Loucy (cell line): ENCODE measurements at regions not wholly inside any gene's neighbourhood (a gene's known extent, or its start where the extent isn't known, plus 50 kb on each side); places are given as distances from the start of the nearest gene placed in this dataset.

Experiments used
- H2AFZ ChIP-seq: fragments of 200-600 bp; sonication (generic); 2 replicates; pipeline ENCODE4 v1.6.0; 2016; ENCODE audit warnings: antibody characterized with exemption, mild to moderate bottlenecking, low read length, moderate library complexity
- H3F3A ChIP-seq: fragments of 200-600 bp; 2 replicates; pipeline ENCODE4 v1.6.0; 2016; ENCODE audit warnings: antibody characterized with exemption, low read depth, mild to moderate bottlenecking
- H3K27me3 ChIP-seq: fragments of 200-600 bp; sonication (generic); 2 replicates; pipeline ENCODE4 v1.6.1; 2014; ENCODE audit warnings: low read length, mild to moderate bottlenecking; ENCODE audit not compliant: insufficient read depth, poor library complexity, severe bottlenecking
- H3K36me3 ChIP-seq: fragments of 200-600 bp; sonication (generic); 2 replicates; pipeline ENCODE4 v1.6.1; 2016; ENCODE audit warnings: low read length; ENCODE audit not compliant: insufficient read depth
- H3K4me1 ChIP-seq: fragments of 200-600 bp; sonication (generic); 2 replicates; pipeline ENCODE4 v1.5.1; 2014; ENCODE audit warnings: low read length, mild to moderate bottlenecking; ENCODE audit not compliant: insufficient read depth, poor library complexity, severe bottlenecking
- H3K4me2 ChIP-seq: fragments of 200-600 bp; sonication (generic); 2 replicates; pipeline ENCODE4 v1.6.0; 2014; ENCODE audit warnings: antibody characterized with exemption, low read length, low read depth, mild to moderate bottlenecking; ENCODE audit not compliant: poor library complexity, severe bottlenecking
- H3K4me3 ChIP-seq: fragments of 200-600 bp; sonication (generic); 2 replicates; pipeline ENCODE4 v1.5.1; 2014; ENCODE audit warnings: low read length, mild to moderate bottlenecking, mixed read lengths; ENCODE audit not compliant: poor library complexity, severe bottlenecking
- H3K79me2 ChIP-seq: fragments of 200-600 bp; sonication (generic); 2 replicates; pipeline ENCODE4 v1.6.1; 2014; ENCODE audit warnings: low read length; ENCODE audit not compliant: insufficient read depth
- H3K9ac ChIP-seq: fragments of 200-600 bp; sonication (generic); 2 replicates; pipeline ENCODE4 v1.6.0; 2014; ENCODE audit warnings: mild to moderate bottlenecking, low read depth, low read length, moderate library complexity; ENCODE audit not compliant: poor library complexity, severe bottlenecking
- H3K9me2 ChIP-seq: fragments of 200-600 bp; sonication (generic); replicated peaks from 2 replicates; pipeline ENCODE4 v1.6.1; 2016; ENCODE audit warnings: low read depth, low read length, mixed read lengths
- H3K9me3 ChIP-seq: fragments of 200-600 bp; sonication (generic); 2 replicates; pipeline ENCODE4 v1.6.1; 2014; ENCODE audit warnings: mild to moderate bottlenecking, antibody characterized with exemption, low read length, low read depth; ENCODE audit not compliant: insufficient read depth
- H4K20me1 ChIP-seq: fragments of 200-600 bp; sonication (generic); 2 replicates; pipeline ENCODE4 v1.6.0; 2014; ENCODE audit warnings: antibody characterized with exemption, low read length, mild to moderate bottlenecking; ENCODE audit not compliant: insufficient read depth, poor library complexity, severe bottlenecking
- EZH2phosphoT487 ChIP-seq: fragments of 200-600 bp; IDR thresholded peaks from 2 replicates; pipeline ENCODE4 v1.6.1; 2018; ENCODE audit warnings: antibody characterized with exemption, mild to moderate bottlenecking, moderate library complexity, borderline replicate concordance
- TF ChIP-seq, protein P1 (sequence below): fragments of 200-600 bp; sonication (generic); conservative IDR thresholded peaks from 2 replicates; pipeline ENCODE4 v1.5.1; 2014; ENCODE audit warnings: mild to moderate bottlenecking, antibody characterized with exemption, low read length

DNA sequence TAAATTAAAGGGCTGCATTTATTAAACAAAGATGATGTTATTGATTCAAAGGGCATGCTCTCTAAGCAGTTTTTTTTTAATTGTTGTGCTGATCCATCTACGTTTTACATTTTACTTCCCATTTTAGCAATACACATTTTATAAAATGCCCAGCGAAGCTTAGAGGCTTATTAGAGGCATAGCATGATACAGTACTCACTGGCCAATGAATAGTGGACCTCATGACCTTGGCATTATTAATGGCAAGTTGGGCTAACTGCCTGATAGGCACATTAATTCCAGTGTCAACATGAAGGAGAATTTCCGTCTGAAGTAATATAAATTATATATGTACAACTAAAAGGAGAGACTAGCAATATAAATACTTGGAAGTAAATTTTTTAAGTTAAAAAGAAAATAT lies 837.2 kb downstream of the EFNA5 start:
- no peaks in the 10 kb centered on the region for H3K79me2 ChIP-seq
- H3K4me3 ChIP-seq = no peak overlapping the region
- H3K9me2 ChIP-seq = no peaks in the 10 kb centered on the region
- no peak overlapping the region for H2AFZ ChIP-seq
- TF ChIP-seq, protein P1, sequence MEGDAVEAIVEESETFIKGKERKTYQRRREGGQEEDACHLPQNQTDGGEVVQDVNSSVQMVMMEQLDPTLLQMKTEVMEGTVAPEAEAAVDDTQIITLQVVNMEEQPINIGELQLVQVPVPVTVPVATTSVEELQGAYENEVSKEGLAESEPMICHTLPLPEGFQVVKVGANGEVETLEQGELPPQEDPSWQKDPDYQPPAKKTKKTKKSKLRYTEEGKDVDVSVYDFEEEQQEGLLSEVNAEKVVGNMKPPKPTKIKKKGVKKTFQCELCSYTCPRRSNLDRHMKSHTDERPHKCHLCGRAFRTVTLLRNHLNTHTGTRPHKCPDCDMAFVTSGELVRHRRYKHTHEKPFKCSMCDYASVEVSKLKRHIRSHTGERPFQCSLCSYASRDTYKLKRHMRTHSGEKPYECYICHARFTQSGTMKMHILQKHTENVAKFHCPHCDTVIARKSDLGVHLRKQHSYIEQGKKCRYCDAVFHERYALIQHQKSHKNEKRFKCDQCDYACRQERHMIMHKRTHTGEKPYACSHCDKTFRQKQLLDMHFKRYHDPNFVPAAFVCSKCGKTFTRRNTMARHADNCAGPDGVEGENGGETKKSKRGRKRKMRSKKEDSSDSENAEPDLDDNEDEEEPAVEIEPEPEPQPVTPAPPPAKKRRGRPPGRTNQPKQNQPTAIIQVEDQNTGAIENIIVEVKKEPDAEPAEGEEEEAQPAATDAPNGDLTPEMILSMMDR = no peak
- TF ChIP-seq EZH2phosphoT487 = no peak
- H3F3A ChIP-seq = no peaks in the 10 kb centered on the region
- H3K9ac ChIP-seq = no peak overlapping the region
- no peaks in the 10 kb centered on the region for H3K9me3 ChIP-seq
- no peaks in the 10 kb centered on the region for H3K36me3 ChIP-seq
- H4K20me1 ChIP-seq = no peaks in the 10 kb centered on the region
- H3K4me2 ChIP-seq = no peak overlapping the region
- no peaks in the 10 kb centered on the region for H3K27me3 ChIP-seq
- H3K4me1 ChIP-seq = no peaks in the 10 kb centered on the region

DNA sequence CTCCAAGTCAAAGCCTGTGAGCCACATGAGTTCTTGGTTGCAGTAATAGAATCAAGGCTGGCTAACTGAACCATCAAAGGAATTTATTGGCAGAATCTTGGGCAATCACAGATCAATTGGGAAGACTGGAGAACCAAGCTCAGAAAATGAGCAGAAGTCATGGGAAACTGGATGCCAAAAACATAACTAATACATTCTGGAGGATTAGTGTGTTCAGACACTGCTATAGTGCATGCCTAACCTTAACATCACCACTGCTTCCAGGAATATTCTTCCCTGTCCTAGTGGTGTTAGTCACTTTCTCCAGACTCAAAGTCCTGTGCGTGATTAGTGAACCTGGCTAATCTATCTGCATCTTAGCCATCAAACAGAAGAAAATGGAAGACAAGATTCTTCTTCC lies 843.7 kb downstream of the EFNA5 start:
- Histone ChIP-seq H3K9me2 (no peaks in the 10 kb centered on the region), H3K27me3 (no peaks in the 10 kb centered on the region), H3K9me3 (no peaks in the 10 kb centered on the region), H4K20me1 (no peaks in the 10 kb centered on the region), H3K79me2 (no peaks in the 10 kb centered on the region), H3K36me3 (no peaks in the 10 kb centered on the region), H3F3A (no peaks in the 10 kb centered on the region), H3K9ac (no peak overlapping the region), H3K4me2 (no peak overlapping the region), H3K4me3 (no peak overlapping the region), H2AFZ (no peak overlapping the region), H3K4me1 (no peaks in the 10 kb centered on the region)
- no peak for TF ChIP-seq EZH2phosphoT487
- TF ChIP-seq, protein P1 = no peak

DNA sequence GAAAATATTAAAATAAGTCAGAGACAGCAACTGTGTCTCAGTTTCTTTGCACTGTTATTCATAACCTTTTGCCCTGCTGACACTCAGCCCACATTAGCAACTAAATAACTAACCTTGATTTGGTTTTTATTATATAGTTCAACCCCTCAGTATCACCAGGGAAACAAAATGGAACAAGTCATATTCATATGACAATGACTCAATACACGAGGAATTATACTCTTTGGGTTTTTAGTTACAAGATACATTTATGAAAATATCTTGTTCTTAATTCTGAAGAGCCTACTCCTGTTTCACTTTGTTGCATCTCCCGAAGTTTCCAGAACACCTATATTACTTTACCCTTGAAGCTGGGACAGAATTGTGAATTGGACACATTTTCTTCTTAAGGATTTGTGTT lies 845.4 kb downstream of the EFNA5 start:
- no peaks in the 10 kb centered on the region for H3K4me1 ChIP-seq
- TF ChIP-seq, protein P1 = no peak
- no peak for TF ChIP-seq EZH2phosphoT487
- H3F3A ChIP-seq = no peaks in the 10 kb centered on the region
- no peak overlapping the region for H3K4me3 ChIP-seq
- no peak overlapping the region for H2AFZ ChIP-seq
- no peak overlapping the region for H3K4me2 ChIP-seq
- no peak overlapping the region for H3K9ac ChIP-seq
- H3K36me3 ChIP-seq = no peaks in the 10 kb centered on the region
- H3K9me3 ChIP-seq = no peaks in the 10 kb centered on the region
- H3K9me2 ChIP-seq = no peaks in the 10 kb centered on the region
- H3K79me2 ChIP-seq = no peaks in the 10 kb centered on the region
- no peaks in the 10 kb centered on the region for H3K27me3 ChIP-seq
- no peaks in the 10 kb centered on the region for H4K20me1 ChIP-seq
